Nephron (organoid): ENCODE measurements at regions not wholly inside any gene's neighbourhood (a gene's known extent, or its start where the extent isn't known, plus 50 kb on each side); places are given as distances from the start of the nearest gene placed in this dataset.

Source experiments
- H3K27ac Mint-ChIP-seq, 3 experiments: 2 replicates each; pipeline ENCODE4 v1.8.0; 2020; ENCODE audit warnings: mixed read lengths in 3 of 3, mild to moderate bottlenecking in 2 of 3, moderate library complexity in 1 of 3
- H3K27me3 Mint-ChIP-seq: 2 replicates; pipeline ENCODE4 v1.8.0; 2021; ENCODE audit warnings: low read depth, mild to moderate bottlenecking, moderate library complexity, mixed read lengths
- H3K36me3 Mint-ChIP-seq: 2 replicates; pipeline ENCODE4 v1.8.0; 2020; ENCODE audit warnings: low read depth, mixed read lengths
- H3K4me1 Mint-ChIP-seq: 2 replicates; pipeline ENCODE4 v1.8.0; 2020; ENCODE audit warnings: mixed read lengths
- H3K4me3 Mint-ChIP-seq, 3 experiments: 2 replicates each; pipeline ENCODE4 v1.8.0; 2020; ENCODE audit warnings: mild to moderate bottlenecking in 3 of 3, mixed read lengths in 3 of 3, moderate library complexity in 2 of 3
- H3K9me3 Mint-ChIP-seq: 2 replicates; pipeline ENCODE4 v1.8.0; 2020; ENCODE audit warnings: mixed read lengths
- TF ChIP-seq, protein P1 (sequence below), 3 experiments: fragments of 200-600 bp; sonication (generic); IDR thresholded peaks; one replicate each; pipeline ENCODE4 v1.5.0; 2021; ENCODE audit warnings: antibody characterized with exemption in 3 of 3; ENCODE audit not compliant: unreplicated experiment in 3 of 3

- no peak overlapping the region for H3K27ac Mint-ChIP-seq
- H3K36me3 Mint-ChIP-seq, result no peaks in the 10 kb centered on the region
- H3K27me3 Mint-ChIP-seq, result peaks cover 5% of the 10 kb centered on the region
- H3K4me3 Mint-ChIP-seq, result no peak overlapping the region
- TF ChIP-seq, protein P1, sequence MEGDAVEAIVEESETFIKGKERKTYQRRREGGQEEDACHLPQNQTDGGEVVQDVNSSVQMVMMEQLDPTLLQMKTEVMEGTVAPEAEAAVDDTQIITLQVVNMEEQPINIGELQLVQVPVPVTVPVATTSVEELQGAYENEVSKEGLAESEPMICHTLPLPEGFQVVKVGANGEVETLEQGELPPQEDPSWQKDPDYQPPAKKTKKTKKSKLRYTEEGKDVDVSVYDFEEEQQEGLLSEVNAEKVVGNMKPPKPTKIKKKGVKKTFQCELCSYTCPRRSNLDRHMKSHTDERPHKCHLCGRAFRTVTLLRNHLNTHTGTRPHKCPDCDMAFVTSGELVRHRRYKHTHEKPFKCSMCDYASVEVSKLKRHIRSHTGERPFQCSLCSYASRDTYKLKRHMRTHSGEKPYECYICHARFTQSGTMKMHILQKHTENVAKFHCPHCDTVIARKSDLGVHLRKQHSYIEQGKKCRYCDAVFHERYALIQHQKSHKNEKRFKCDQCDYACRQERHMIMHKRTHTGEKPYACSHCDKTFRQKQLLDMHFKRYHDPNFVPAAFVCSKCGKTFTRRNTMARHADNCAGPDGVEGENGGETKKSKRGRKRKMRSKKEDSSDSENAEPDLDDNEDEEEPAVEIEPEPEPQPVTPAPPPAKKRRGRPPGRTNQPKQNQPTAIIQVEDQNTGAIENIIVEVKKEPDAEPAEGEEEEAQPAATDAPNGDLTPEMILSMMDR (IDR thresholded peaks at IDR 0.05; ENCODE audit: unreplicated experiment in 3 of 3), result no peak
- no peaks in the 10 kb centered on the region for H3K4me1 Mint-ChIP-seq
- peaks cover 14% of the 10 kb centered on the region for H3K9me3 Mint-ChIP-seq
Measured at GRCh38 chr17:5719976-5720375, 135.7 kb upstream of the NLRP1 start.

DNA sequence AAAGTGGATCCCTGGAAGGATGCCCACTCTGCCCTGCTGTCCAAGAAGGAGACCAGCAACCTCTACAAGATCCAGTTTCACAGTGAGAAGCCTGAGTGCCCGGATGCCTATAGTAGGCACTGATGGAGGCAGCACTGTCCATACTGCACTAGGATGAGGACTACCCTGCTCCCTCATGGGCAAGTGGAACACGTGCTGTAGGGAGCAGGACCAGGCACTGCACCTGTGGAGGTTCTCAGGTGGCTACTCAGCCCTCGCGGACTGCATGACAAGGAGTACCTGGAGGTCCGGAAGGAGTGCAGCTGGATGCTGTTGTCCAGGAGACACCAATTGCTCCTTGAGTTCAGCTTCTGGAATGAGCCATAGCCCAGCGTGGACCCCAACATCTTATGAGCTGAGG, 146.1 kb upstream of the NLRP1 start:
- Mint-ChIP-seq H3K9me3 (peaks cover 26% of the 10 kb centered on the region), H3K36me3 (no peaks in the 10 kb centered on the region), H3K27me3 (peaks cover 21% of the 10 kb centered on the region), H3K4me1 (no peaks in the 10 kb centered on the region), H3K4me3 (no peak overlapping the region), H3K27ac (no peak overlapping the region)
- TF ChIP-seq, protein P1 (IDR thresholded peaks at IDR 0.05; ENCODE audit: unreplicated experiment in 3 of 3), result no peak

GRCh38 chr17:5740937-5741336, 156.6 kb upstream of the NLRP1 start:
- H3K36me3 Mint-ChIP-seq, result no peaks in the 10 kb centered on the region
- peaks cover 10% of the 10 kb centered on the region for H3K27me3 Mint-ChIP-seq
- no peak overlapping the region for H3K27ac Mint-ChIP-seq
- no peaks in the 10 kb centered on the region for H3K9me3 Mint-ChIP-seq
- no peak overlapping the region for H3K4me3 Mint-ChIP-seq
- TF ChIP-seq, protein P1 (IDR thresholded peaks at IDR 0.05; ENCODE audit: unreplicated experiment in 3 of 3), result no peak
- no peaks in the 10 kb centered on the region for H3K4me1 Mint-ChIP-seq

- TF ChIP-seq, protein P1 (IDR thresholded peaks at IDR 0.05; ENCODE audit: unreplicated experiment in 3 of 3), result no peak
- Mint-ChIP-seq H3K27ac (no peak overlapping the region), H3K4me1 (no peaks in the 10 kb centered on the region), H3K4me3 (no peak overlapping the region), H3K9me3 (no peaks in the 10 kb centered on the region), H3K36me3 (no peaks in the 10 kb centered on the region), H3K27me3 (peaks cover 10% of the 10 kb centered on the region)
Measured at GRCh38 chr17:5741810-5742209, 157.5 kb upstream of the NLRP1 start.

GRCh38 chr17:5745111-5745813, 161.0 kb upstream of the NLRP1 start:
- TF ChIP-seq, protein P1 (IDR thresholded peaks at IDR 0.05; ENCODE audit: unreplicated experiment in 3 of 3), result no peak
- no peak overlapping the region for H3K4me3 Mint-ChIP-seq
- H3K27ac Mint-ChIP-seq, result no peak overlapping the region
- no peaks in the 10 kb centered on the region for H3K36me3 Mint-ChIP-seq
- no peaks in the 10 kb centered on the region for H3K9me3 Mint-ChIP-seq
- H3K27me3 Mint-ChIP-seq, result peaks cover 10% of the 10 kb centered on the region
- H3K4me1 Mint-ChIP-seq, result no peaks in the 10 kb centered on the region

DNA sequence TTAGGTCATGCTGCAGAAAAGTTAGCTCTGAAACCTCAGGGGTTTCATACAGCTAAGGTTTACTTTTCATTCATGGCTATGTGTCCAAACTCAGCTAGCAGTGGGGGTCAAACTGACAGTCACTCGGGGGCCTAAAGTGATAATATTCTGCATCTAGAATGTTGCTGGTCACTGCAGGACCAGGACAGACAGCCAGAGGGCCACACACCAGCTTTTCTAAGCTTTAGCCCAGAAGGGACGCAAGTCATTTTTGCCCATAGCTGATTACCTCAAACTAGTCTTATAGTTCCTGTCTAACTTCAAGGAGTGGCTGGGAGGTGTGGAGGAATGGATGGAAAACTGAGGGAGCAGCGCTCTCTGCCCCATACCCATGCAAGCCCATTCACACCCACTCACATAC, 163.0 kb upstream of the NLRP1 start:
- TF ChIP-seq, protein P1 (IDR thresholded peaks at IDR 0.05; ENCODE audit: unreplicated experiment in 3 of 3), result no peak
- Mint-ChIP-seq H3K9me3 (no peaks in the 10 kb centered on the region), H3K27ac (no peak overlapping the region)

More for the DNA sequence above, 163.0 kb upstream of the NLRP1 start:
- Mint-ChIP-seq H3K27me3 (peaks cover 10% of the 10 kb centered on the region), H3K36me3 (no peaks in the 10 kb centered on the region), H3K4me1 (no peaks in the 10 kb centered on the region), H3K4me3 (no peak overlapping the region)
